Lung microvascular endothelial cell (primary cell): ENCODE measurements at regions not wholly inside any gene's neighbourhood (a gene's known extent, or its start where the extent isn't known, plus 50 kb on each side); places are given as distances from the start of the nearest gene placed in this dataset.

Experiments used
- DNase-seq, 2 donors: peaks; one replicate each; pipeline versions ENCODE4 v3.0.0 to v3.0.0-alpha.2; 2010; ENCODE audit warnings: low read depth in 2 of 2

GRCh38 chr3:124572851-124573405 is 157.3 kb upstream of the UMPS start:
- DNase-seq = no peak

GRCh38 chr3:124574012-124574411 is 156.2 kb upstream of the UMPS start:
- DNase-seq = no peak

GRCh38 chr3:124576565-124577493 is 153.4 kb upstream of the UMPS start:
- peak in 1 of 2 donors; percentile 43 for DNase-seq

- no peak for DNase-seq
Measured at GRCh38 chr3:124577494-124578167, 152.6 kb upstream of the UMPS start.

- no peak for DNase-seq
Measured at GRCh38 chr3:124579641-124580040, 150.6 kb upstream of the UMPS start.

- DNase-seq = peak; percentile 29 to 83
Measured at GRCh38 chr3:124582196-124582595, 148.1 kb upstream of the UMPS start.

GRCh38 chr3:124582621-124583395 is 147.4 kb upstream of the UMPS start:
- peak in 1 of 2 donors; percentile 27 for DNase-seq

- no peak for DNase-seq
Measured at GRCh38 chr3:124584245-124584551, 146.1 kb upstream of the UMPS start.

- peak; percentile 57 to 58 for DNase-seq
Measured at GRCh38 chr3:124584552-124585391, 145.5 kb upstream of the UMPS start.

- no peak for DNase-seq
Measured at GRCh38 chr3:124586126-124587052, 143.9 kb upstream of the UMPS start.

GRCh38 chr3:124587053-124587408 is 143.2 kb upstream of the UMPS start:
- DNase-seq = no peak

- no peak for DNase-seq
Measured at GRCh38 chr3:124588036-124588435, 142.2 kb upstream of the UMPS start.

- no peak for DNase-seq
Measured at GRCh38 chr3:124588794-124589193, 141.5 kb upstream of the UMPS start.

GRCh38 chr3:124591699-124592098 is 138.6 kb upstream of the UMPS start:
- DNase-seq = no peak

- no peak for DNase-seq
Measured at GRCh38 chr3:124592658-124593441, 137.4 kb upstream of the UMPS start.

GRCh38 chr3:124593442-124593829 is 136.8 kb upstream of the UMPS start:
- no peak for DNase-seq

GRCh38 chr3:124594581-124594980 is 135.7 kb upstream of the UMPS start:
- no peak for DNase-seq

- no peak for DNase-seq
Measured at GRCh38 chr3:124597273-124597672, 133.0 kb upstream of the UMPS start.

GRCh38 chr3:124597979-124598378 is 132.3 kb upstream of the UMPS start:
- no peak for DNase-seq
